ENCODE measurements at regions not wholly inside any gene's neighbourhood (a gene's known extent, or its start where the extent isn't known, plus 50 kb on each side); places are given as distances from the start of the nearest gene placed in this dataset.

- POLR2A ChIA-PET, result interaction anchor here (0.6 kb wide), 1 partner anchor 902 kb away, joined by 3 read pairs; no protein-coding TSS in a partner anchor
- intact Hi-C loops (cut with micrococcal nuclease), result no loop called here
- CTCF ChIA-PET, result interaction anchor here (0.6 kb wide), 1 partner anchor 69 kb away, joined by 3 read pairs; no protein-coding TSS in a partner anchor
- Mint-ChIP-seq H3K4me1 (no peaks in the 10 kb centered on the region), H3K27ac (no peak overlapping the region), H3K9me3 (peaks cover 0 to 2% (median 0%) of the 10 kb centered on the region in 11 donors), H3K36me3 (no peaks in the 10 kb centered on the region), H3K27me3 (peaks cover 0 to 15% (median 5%) of the 10 kb centered on the region in 5 donors), H3K4me3 (no peak overlapping the region)
- H3K4me1 ChIP-seq (ENCODE audit: control insufficient read depth in 2 of 2, insufficient read depth in 2 of 2, low read length in 2 of 2), result no peaks in the 10 kb centered on the region
- H3K9me3 ChIP-seq (ENCODE audit: control insufficient read depth in 2 of 3, low read length in 3 of 3), result no peaks in the 10 kb centered on the region
- no peak overlapping the region for H3K27ac ChIP-seq (ENCODE audit: low read depth, low read length)
- DNase-seq (no peak), ATAC-seq (no peak)
- no peaks in the 10 kb centered on the region for H3K36me3 ChIP-seq (ENCODE audit: control insufficient read depth in 2 of 3, insufficient read depth in 3 of 3, low read length in 3 of 3)
- H3K4me3 ChIP-seq (ENCODE audit: low read length), result no peak overlapping the region
- H3K27me3 ChIP-seq (ENCODE audit: control insufficient read depth in 2 of 2, insufficient read depth in 2 of 2, low read length in 2 of 2), result no peaks in the 10 kb centered on the region
These were observed 482.2 kb upstream of the ST8SIA4 start for GRCh38 chr5:101385276-101385675.

GRCh38 chr5:101370181-101370580 is 467.1 kb upstream of the ST8SIA4 start:
- CTCF ChIA-PET, result no interaction called here
- Mint-ChIP-seq H3K27me3 (peaks cover 0 to 13% (median 9%) of the 10 kb centered on the region in 5 donors), H3K4me1 (no peaks in the 10 kb centered on the region), H3K36me3 (no peaks in the 10 kb centered on the region), H3K9me3 (peaks cover 0 to 1% (median 0%) of the 10 kb centered on the region in 11 donors), H3K4me3 (no peak overlapping the region), H3K27ac (no peak overlapping the region)
- DNase-seq (no peak), ATAC-seq (no peak)
- POLR2A ChIA-PET, result no interaction called here
- no peaks in the 10 kb centered on the region for H3K9me3 ChIP-seq (ENCODE audit: control insufficient read depth in 2 of 3, low read length in 3 of 3)
- no peak overlapping the region for H3K27ac ChIP-seq (ENCODE audit: low read depth, low read length)
- intact Hi-C loops (cut with micrococcal nuclease), result no loop called here
- no peaks in the 10 kb centered on the region for H3K27me3 ChIP-seq (ENCODE audit: control insufficient read depth in 2 of 2, insufficient read depth in 2 of 2, low read length in 2 of 2)
- no peaks in the 10 kb centered on the region for H3K4me1 ChIP-seq (ENCODE audit: control insufficient read depth in 2 of 2, insufficient read depth in 2 of 2, low read length in 2 of 2)
- H3K4me3 ChIP-seq (ENCODE audit: low read length), result no peak overlapping the region
- H3K36me3 ChIP-seq (ENCODE audit: control insufficient read depth in 2 of 3, insufficient read depth in 3 of 3, low read length in 3 of 3), result no peaks in the 10 kb centered on the region

GRCh38 chr5:101364469-101364868 is 461.4 kb upstream of the ST8SIA4 start:
- H3K27me3 Mint-ChIP-seq, result peaks cover 0 to 6% (median 5%) of the 10 kb centered on the region in 5 donors
- H3K9me3 Mint-ChIP-seq, result no peaks in the 10 kb centered on the region
- no peaks in the 10 kb centered on the region for H3K4me1 ChIP-seq (ENCODE audit: control insufficient read depth in 2 of 2, insufficient read depth in 2 of 2, low read length in 2 of 2)
- H3K27ac Mint-ChIP-seq, result no peak overlapping the region
- H3K4me1 Mint-ChIP-seq, result no peaks in the 10 kb centered on the region
- no peak for ATAC-seq
- DNase-seq, result no peak
- H3K4me3 Mint-ChIP-seq, result no peak overlapping the region
- H3K36me3 ChIP-seq (ENCODE audit: control insufficient read depth in 2 of 3, insufficient read depth in 3 of 3, low read length in 3 of 3), result no peaks in the 10 kb centered on the region
- intact Hi-C loops (cut with micrococcal nuclease), result no loop called here
- no peaks in the 10 kb centered on the region for H3K27me3 ChIP-seq (ENCODE audit: control insufficient read depth in 2 of 2, insufficient read depth in 2 of 2, low read length in 2 of 2)
- ChIA-PET POLR2A (interaction anchor here (0.6 kb wide), 1 partner anchor 848 kb away, joined by 4 read pairs; no protein-coding TSS in a partner anchor), CTCF (interaction anchor here (0.7 kb wide), 1 partner anchor 1545 kb away, joined by 3 read pairs; no protein-coding TSS in a partner anchor)
- no peak overlapping the region for H3K27ac ChIP-seq (ENCODE audit: low read depth, low read length)
- no peaks in the 10 kb centered on the region for H3K9me3 ChIP-seq (ENCODE audit: control insufficient read depth in 2 of 3, low read length in 3 of 3)
- H3K4me3 ChIP-seq (ENCODE audit: low read length), result no peak overlapping the region
- no peaks in the 10 kb centered on the region for H3K36me3 Mint-ChIP-seq

- H3K4me1 ChIP-seq (ENCODE audit: control insufficient read depth in 2 of 2, insufficient read depth in 2 of 2, low read length in 2 of 2), result no peaks in the 10 kb centered on the region
- H3K4me1 Mint-ChIP-seq, result no peaks in the 10 kb centered on the region
- POLR2A ChIA-PET, result no interaction called here
- no peak overlapping the region for H3K4me3 ChIP-seq (ENCODE audit: low read length)
- H3K4me3 Mint-ChIP-seq, result no peak overlapping the region
- no peak for ATAC-seq
- peaks cover 0 to 3% (median 2%) of the 10 kb centered on the region in 5 donors for H3K27me3 Mint-ChIP-seq
- H3K36me3 Mint-ChIP-seq, result no peaks in the 10 kb centered on the region
- intact Hi-C loops (cut with micrococcal nuclease), result no loop called here
- no peak for DNase-seq
- no peaks in the 10 kb centered on the region for H3K9me3 Mint-ChIP-seq
- no peak overlapping the region for H3K27ac Mint-ChIP-seq
- no peaks in the 10 kb centered on the region for H3K27me3 ChIP-seq (ENCODE audit: control insufficient read depth in 2 of 2, insufficient read depth in 2 of 2, low read length in 2 of 2)
- CTCF ChIA-PET, result no interaction called here
- no peak overlapping the region for H3K27ac ChIP-seq (ENCODE audit: low read depth, low read length)
- no peaks in the 10 kb centered on the region for H3K36me3 ChIP-seq (ENCODE audit: control insufficient read depth in 2 of 3, insufficient read depth in 3 of 3, low read length in 3 of 3)
- no peaks in the 10 kb centered on the region for H3K9me3 ChIP-seq (ENCODE audit: control insufficient read depth in 2 of 3, low read length in 3 of 3)
These were observed 459.0 kb upstream of the ST8SIA4 start for GRCh38 chr5:101362067-101362466.

- Mint-ChIP-seq H3K27ac (no peak overlapping the region), H3K9me3 (peaks cover 0 to 28% (median 5%) of the 10 kb centered on the region in 11 donors), H3K4me3 (no peak overlapping the region), H3K27me3 (peaks cover 0 to 4% (median 0%) of the 10 kb centered on the region in 5 donors), H3K4me1 (no peaks in the 10 kb centered on the region), H3K36me3 (peaks cover 0 to 6% (median 0%) of the 10 kb centered on the region in 5 donors)
- CTCF ChIA-PET, result no interaction called here
- POLR2A ChIA-PET, result interaction anchor here (0.5 kb wide), 1 partner anchor 136 kb away, joined by 3 read pairs; no protein-coding TSS in a partner anchor
- no peak overlapping the region for H3K4me3 ChIP-seq (ENCODE audit: low read length)
- no peak for DNase-seq
- ATAC-seq, result no peak
- H3K4me1 ChIP-seq (ENCODE audit: control insufficient read depth in 2 of 2, insufficient read depth in 2 of 2, low read length in 2 of 2), result no peaks in the 10 kb centered on the region
- intact Hi-C loops (cut with micrococcal nuclease), result no loop called here
- H3K27me3 ChIP-seq (ENCODE audit: control insufficient read depth in 2 of 2, insufficient read depth in 2 of 2, low read length in 2 of 2), result no peaks in the 10 kb centered on the region
- H3K36me3 ChIP-seq (ENCODE audit: control insufficient read depth in 2 of 3, insufficient read depth in 3 of 3, low read length in 3 of 3), result no peaks in the 10 kb centered on the region
- no peak overlapping the region for H3K27ac ChIP-seq (ENCODE audit: low read depth, low read length)
- no peaks in the 10 kb centered on the region for H3K9me3 ChIP-seq (ENCODE audit: control insufficient read depth in 2 of 3, low read length in 3 of 3)
These were observed 443.8 kb upstream of the ST8SIA4 start for GRCh38 chr5:101346906-101347305.

- intact Hi-C loops (cut with micrococcal nuclease), result no loop called here
- H3K27ac ChIP-seq (ENCODE audit: low read depth, low read length), result no peak overlapping the region
- no peaks in the 10 kb centered on the region for H3K4me1 Mint-ChIP-seq
- H3K4me3 ChIP-seq (ENCODE audit: low read length), result no peak overlapping the region
- DNase-seq (no peak), ATAC-seq (no peak)
- no peak overlapping the region for H3K27ac Mint-ChIP-seq
- H3K9me3 ChIP-seq (ENCODE audit: control insufficient read depth in 2 of 3, low read length in 3 of 3), result no peaks in the 10 kb centered on the region
- H3K9me3 Mint-ChIP-seq, result peaks cover 0 to 28% (median 5%) of the 10 kb centered on the region in 11 donors
- ChIA-PET CTCF (no interaction called here), POLR2A (interaction anchor here (0.5 kb wide), 1 partner anchor 137 kb away, joined by 3 read pairs; no protein-coding TSS in a partner anchor)
- no peaks in the 10 kb centered on the region for H3K36me3 ChIP-seq (ENCODE audit: control insufficient read depth in 2 of 3, insufficient read depth in 3 of 3, low read length in 3 of 3)
- peaks cover 0 to 4% (median 0%) of the 10 kb centered on the region in 5 donors for H3K27me3 Mint-ChIP-seq
- H3K4me1 ChIP-seq (ENCODE audit: control insufficient read depth in 2 of 2, insufficient read depth in 2 of 2, low read length in 2 of 2), result no peaks in the 10 kb centered on the region
- H3K36me3 Mint-ChIP-seq, result peaks cover 0 to 6% (median 0%) of the 10 kb centered on the region in 5 donors
- no peaks in the 10 kb centered on the region for H3K27me3 ChIP-seq (ENCODE audit: control insufficient read depth in 2 of 2, insufficient read depth in 2 of 2, low read length in 2 of 2)
- H3K4me3 Mint-ChIP-seq, result no peak overlapping the region
These were observed 443.4 kb upstream of the ST8SIA4 start for GRCh38 chr5:101346447-101346846.

GRCh38 chr5:101338226-101338625 is 435.1 kb upstream of the ST8SIA4 start:
- Histone ChIP-seq H3K27ac (ENCODE audit: low read depth, low read length) (no peak overlapping the region), H3K27me3 (ENCODE audit: control insufficient read depth in 2 of 2, insufficient read depth in 2 of 2, low read length in 2 of 2) (no peaks in the 10 kb centered on the region), H3K4me3 (ENCODE audit: low read length) (no peak overlapping the region), H3K9me3 (ENCODE audit: control insufficient read depth in 2 of 3, low read length in 3 of 3) (no peaks in the 10 kb centered on the region), H3K4me1 (ENCODE audit: control insufficient read depth in 2 of 2, insufficient read depth in 2 of 2, low read length in 2 of 2) (no peaks in the 10 kb centered on the region), H3K36me3 (ENCODE audit: control insufficient read depth in 2 of 3, insufficient read depth in 3 of 3, low read length in 3 of 3) (no peaks in the 10 kb centered on the region)
- Mint-ChIP-seq H3K4me3 (no peak overlapping the region), H3K27ac (no peak overlapping the region), H3K9me3 (peaks cover 0 to 9% (median 0%) of the 10 kb centered on the region in 11 donors), H3K36me3 (no peaks in the 10 kb centered on the region), H3K4me1 (no peaks in the 10 kb centered on the region), H3K27me3 (peaks cover 0 to 4% (median 0%) of the 10 kb centered on the region in 5 donors)
- ATAC-seq (no peak), DNase-seq (no peak)
- ChIA-PET CTCF (no interaction called here), POLR2A (no interaction called here)
- intact Hi-C loops (cut with micrococcal nuclease), result no loop called here

All from naive thymus-derived CD4-positive, alpha-beta T cell (primary cell).